ENCODE measurements at regions not wholly inside any gene's neighbourhood (a gene's known extent, or its start where the extent isn't known, plus 50 kb on each side); places are given as distances from the start of the nearest gene placed in this dataset.

GRCh38 chr10:2993636-2994035 lies 73.7 kb upstream of the PFKP start:
- DNase-seq: no peak
- H3K79me2 ChIP-seq (ENCODE audit: control insufficient read depth, insufficient read depth, low read length): no peaks in the 10 kb centered on the region
- no peak overlapping the region for H3K4me2 ChIP-seq (replicated peaks; ENCODE audit: low read depth, low read length, poor library complexity, severe bottlenecking)
- no peak overlapping the region for H3K9ac ChIP-seq (ENCODE audit: low read length)
- H3K36me3 ChIP-seq (replicated peaks in 1 of 2; ENCODE audit: control extremely low read depth in 1 of 2, control insufficient read depth in 1 of 2, extremely low read depth in 1 of 2, insufficient read depth in 2 of 2, low read length in 1 of 2): no peaks in the 10 kb centered on the region
- Mint-ChIP-seq H3K4me3 (no peak overlapping the region), H3K4me1 (no peaks in the 10 kb centered on the region), H3K27me3 (peaks cover 19% of the 10 kb centered on the region), H3K27ac (no peak overlapping the region), H3K9me3 (ENCODE audit: insufficient read depth) (peaks cover 2% of the 10 kb centered on the region)
- POLR2A ChIA-PET: no interaction called here
- H3K4me3 ChIP-seq (ENCODE audit: control extremely low read depth in 1 of 5, extremely low read depth in 1 of 5, insufficient read depth in 1 of 5, low read depth in 2 of 5, low read length in 4 of 5): no peak overlapping the region
- H3K27me3 ChIP-seq (replicated peaks in 1 of 4; ENCODE audit: control extremely low read depth in 1 of 4, control insufficient read depth in 3 of 4, insufficient read depth in 4 of 4, low read length in 3 of 4): peaks cover 0 to 8% (median 1%) of the 10 kb centered on the region in 4 experiments
- no peaks in the 10 kb centered on the region for H3K4me1 ChIP-seq (ENCODE audit: control insufficient read depth in 2 of 2, insufficient read depth in 2 of 2, low read length in 2 of 2)
- no peaks in the 10 kb centered on the region for H4K20me1 ChIP-seq (ENCODE audit: control insufficient read depth, insufficient read depth, low read length, poor library complexity, severe bottlenecking)
- CTCF ChIA-PET: no interaction called here
- H2AFZ ChIP-seq (ENCODE audit: insufficient read depth, low read depth, low read length, poor library complexity, severe bottlenecking): no peak overlapping the region
- intact Hi-C loops (cut with micrococcal nuclease): no loop called here
- H3K9me3 ChIP-seq (ENCODE audit: control extremely low read depth in 1 of 3, control insufficient read depth in 2 of 3, insufficient read depth in 1 of 3, low read length in 2 of 3): peaks cover 2 to 13% (median 12%) of the 10 kb centered on the region in 3 donors
- no peak for ATAC-seq (ENCODE audit: low read depth)
- no peak overlapping the region for H3K27ac ChIP-seq (ENCODE audit: low read length in 2 of 2)
- WGBS (ENCODE audit: insufficient coverage): 90% methylated on average over 13 of the region's 17 CpGs
- TF ChIP-seq EZH2 (IDR thresholded peaks at IDR 0.05; ENCODE audit: borderline replicate concordance, insufficient read depth, low read depth, low read length, poor library complexity, severe bottlenecking): no peak
- no peak for TF ChIP-seq CTCF (IDR thresholded peaks at IDR 0.05)

GRCh38 chr10:2992401-2993198 lies 74.7 kb upstream of the PFKP start:
- no peak overlapping the region for H2AFZ ChIP-seq (ENCODE audit: insufficient read depth, low read depth, low read length, poor library complexity, severe bottlenecking)
- WGBS (ENCODE audit: insufficient coverage): 84% methylated on average over 5 of the region's 10 CpGs
- H3K79me2 ChIP-seq (ENCODE audit: control insufficient read depth, insufficient read depth, low read length): no peaks in the 10 kb centered on the region
- TF ChIP-seq CTCF (IDR thresholded peaks at IDR 0.05) (no peak), EZH2 (IDR thresholded peaks at IDR 0.05; ENCODE audit: borderline replicate concordance, insufficient read depth, low read depth, low read length, poor library complexity, severe bottlenecking) (no peak)
- CTCF ChIA-PET: no interaction called here
- Mint-ChIP-seq H3K4me3 (no peak overlapping the region), H3K27me3 (peaks cover 22% of the 10 kb centered on the region), H3K9me3 (ENCODE audit: insufficient read depth) (peaks cover 4% of the 10 kb centered on the region), H3K4me1 (peaks cover 2% of the 10 kb centered on the region), H3K27ac (no peak overlapping the region)
- intact Hi-C loops (cut with micrococcal nuclease): no loop called here
- POLR2A ChIA-PET: no interaction called here
- H3K4me2 ChIP-seq (replicated peaks; ENCODE audit: low read depth, low read length, poor library complexity, severe bottlenecking): no peak overlapping the region
- H3K4me3 ChIP-seq (ENCODE audit: control extremely low read depth in 1 of 5, extremely low read depth in 1 of 5, insufficient read depth in 1 of 5, low read depth in 2 of 5, low read length in 4 of 5): no peak overlapping the region
- H3K9ac ChIP-seq (ENCODE audit: low read length): no peak overlapping the region
- H3K36me3 ChIP-seq (replicated peaks in 1 of 2; ENCODE audit: control extremely low read depth in 1 of 2, control insufficient read depth in 1 of 2, extremely low read depth in 1 of 2, insufficient read depth in 2 of 2, low read length in 1 of 2): no peaks in the 10 kb centered on the region
- ATAC-seq (ENCODE audit: low read depth) (no peak), DNase-seq (no peak)
- H3K4me1 ChIP-seq (ENCODE audit: control insufficient read depth in 2 of 2, insufficient read depth in 2 of 2, low read length in 2 of 2): peaks cover 0 to 3% of the 10 kb centered on the region in 2 donors
- H4K20me1 ChIP-seq (ENCODE audit: control insufficient read depth, insufficient read depth, low read length, poor library complexity, severe bottlenecking): no peaks in the 10 kb centered on the region
- peaks cover 0 to 8% (median 1%) of the 10 kb centered on the region in 4 experiments for H3K27me3 ChIP-seq (replicated peaks in 1 of 4; ENCODE audit: control extremely low read depth in 1 of 4, control insufficient read depth in 3 of 4, insufficient read depth in 4 of 4, low read length in 3 of 4)
- peaks cover 2 to 22% (median 12%) of the 10 kb centered on the region in 3 donors for H3K9me3 ChIP-seq (ENCODE audit: control extremely low read depth in 1 of 3, control insufficient read depth in 2 of 3, insufficient read depth in 1 of 3, low read length in 2 of 3)
- no peak overlapping the region for H3K27ac ChIP-seq (ENCODE audit: low read length in 2 of 2)

Data from B cell (primary cell).